Uterus (tissue), 3 donors: ENCODE measurements at regions not wholly inside any gene's neighbourhood (a gene's known extent, or its start where the extent isn't known, plus 50 kb on each side); places are given as distances from the start of the nearest gene placed in this dataset.

ENCODE experiments used
- DNase-seq, 2 donors: peaks; one replicate each; pipeline ENCODE4 v3.0.0-alpha.2; 2019 to 2020
- H3K27ac ChIP-seq, 2 donors: fragments of 200-600 bp; sonication (generic); 1 replicate in 1 of 2; 2 replicates in 1 of 2; pipeline ENCODE4 v1.5.1; 2016 to 2018
- H3K27me3 ChIP-seq, 2 donors: fragments of 200-600 bp; sonication (generic); one replicate each; pipeline ENCODE4 v1.5.1; 2018 to 2019; ENCODE audit warnings: control low read depth in 1 of 2
- H3K36me3 ChIP-seq, 2 donors: fragments of 200-600 bp; sonication (generic); one replicate each; pipeline ENCODE4 v1.5.1; 2019; ENCODE audit warnings: control low read depth in 1 of 2
- H3K4me1 ChIP-seq, 2 donors: fragments of 200-600 bp; sonication (generic); one replicate each; pipeline ENCODE4 v1.5.1; 2018 to 2019; ENCODE audit warnings: control low read depth in 1 of 2
- H3K4me3 ChIP-seq, 2 donors: fragments of 200-600 bp; sonication (generic); 1 replicate in 1 of 2; 2 replicates in 1 of 2; pipeline ENCODE4 v1.5.1; 2018 to 2019; ENCODE audit warnings: mild to moderate bottlenecking in 1 of 2
- H3K9me3 ChIP-seq, 2 donors: fragments of 200-600 bp; sonication (generic); one replicate each; pipeline ENCODE4 v1.5.1; 2019; ENCODE audit warnings: control low read depth in 1 of 2
- POLR2A ChIP-seq, 2 donors: fragments of 450-650 bp; IDR thresholded peaks; one replicate each; pipeline ENCODE4 v1.6.1; 2016; ENCODE audit warnings: antibody characterized with exemption in 2 of 2, mild to moderate bottlenecking in 1 of 2, moderate library complexity in 1 of 2
- intact Hi-C: fragments of 100-400 bp; cut with DNase I; formaldehyde crosslinking; loops from one replicate; pipeline ENCODE4 v1.15.1; 2023; ENCODE audit warnings: low total_unique reads
- TF ChIP-seq, protein P1 (sequence below), 4 experiments: fragments of 200-600 bp in 2 of 4; fragments of 450-650 bp in 2 of 4; sonication (generic) in 2 of 4; IDR thresholded peaks; one replicate each; pipeline ENCODE4 v1.5.1; 2016 to 2019; ENCODE audit warnings: antibody characterized with exemption in 4 of 4, mild to moderate bottlenecking in 2 of 4, moderate library complexity in 1 of 4
- donor health status: DM: yes; HTN: yes; CAD: no.

DNA sequence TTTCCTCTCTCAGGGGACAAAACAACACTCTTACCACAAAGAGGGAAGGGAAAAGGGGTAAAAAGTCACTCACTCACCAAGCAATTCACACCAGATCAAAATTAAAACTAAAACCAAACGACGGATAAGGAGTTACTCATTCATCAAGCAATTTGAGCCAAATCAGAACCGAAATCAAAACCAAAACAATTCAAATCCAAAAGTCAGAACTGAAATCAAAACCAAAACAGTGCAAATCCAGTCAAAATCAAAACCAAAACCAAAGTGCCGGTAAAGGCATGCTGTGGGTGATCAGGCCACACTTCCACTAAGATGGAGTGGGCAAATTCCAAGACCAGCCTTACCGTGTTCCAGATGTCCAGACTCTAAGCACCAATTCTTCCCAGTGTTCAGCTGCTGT is 717.9 kb downstream of the AMY1C start:
- TF ChIP-seq, protein P1, sequence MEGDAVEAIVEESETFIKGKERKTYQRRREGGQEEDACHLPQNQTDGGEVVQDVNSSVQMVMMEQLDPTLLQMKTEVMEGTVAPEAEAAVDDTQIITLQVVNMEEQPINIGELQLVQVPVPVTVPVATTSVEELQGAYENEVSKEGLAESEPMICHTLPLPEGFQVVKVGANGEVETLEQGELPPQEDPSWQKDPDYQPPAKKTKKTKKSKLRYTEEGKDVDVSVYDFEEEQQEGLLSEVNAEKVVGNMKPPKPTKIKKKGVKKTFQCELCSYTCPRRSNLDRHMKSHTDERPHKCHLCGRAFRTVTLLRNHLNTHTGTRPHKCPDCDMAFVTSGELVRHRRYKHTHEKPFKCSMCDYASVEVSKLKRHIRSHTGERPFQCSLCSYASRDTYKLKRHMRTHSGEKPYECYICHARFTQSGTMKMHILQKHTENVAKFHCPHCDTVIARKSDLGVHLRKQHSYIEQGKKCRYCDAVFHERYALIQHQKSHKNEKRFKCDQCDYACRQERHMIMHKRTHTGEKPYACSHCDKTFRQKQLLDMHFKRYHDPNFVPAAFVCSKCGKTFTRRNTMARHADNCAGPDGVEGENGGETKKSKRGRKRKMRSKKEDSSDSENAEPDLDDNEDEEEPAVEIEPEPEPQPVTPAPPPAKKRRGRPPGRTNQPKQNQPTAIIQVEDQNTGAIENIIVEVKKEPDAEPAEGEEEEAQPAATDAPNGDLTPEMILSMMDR (IDR thresholded peaks at IDR 0.05), result no peak
- TF ChIP-seq POLR2A (IDR thresholded peaks at IDR 0.05), result no peak
- H3K4me3 ChIP-seq, result no peak overlapping the region
- intact Hi-C loops, result no loop called here
- H3K36me3 ChIP-seq, result no peaks in the 10 kb centered on the region
- H3K9me3 ChIP-seq, result no peaks in the 10 kb centered on the region
- no peak overlapping the region for H3K27ac ChIP-seq
- no peaks in the 10 kb centered on the region for H3K27me3 ChIP-seq
- DNase-seq, result no peak
- H3K4me1 ChIP-seq, result no peaks in the 10 kb centered on the region

DNA sequence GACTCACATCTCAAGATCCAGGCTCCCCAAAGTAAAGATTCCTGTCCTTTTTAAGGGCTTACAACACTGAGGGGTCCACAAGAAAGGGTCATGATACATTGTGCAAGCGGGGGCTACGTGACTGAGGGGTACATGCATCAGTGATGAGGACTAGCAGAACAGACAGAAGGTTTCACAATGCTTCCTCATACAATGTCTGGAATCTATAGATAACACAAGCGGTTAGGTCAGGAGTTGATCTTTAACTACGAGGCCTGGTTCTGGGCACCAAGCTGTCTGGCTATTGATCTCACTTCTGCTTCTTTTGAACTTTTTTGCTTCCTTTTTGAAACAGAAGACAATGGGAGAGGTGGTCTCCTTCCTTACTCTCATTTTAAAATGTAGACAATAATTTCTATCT is 718.6 kb downstream of the AMY1C start:
- Histone ChIP-seq H3K27ac (no peak overlapping the region), H3K9me3 (no peaks in the 10 kb centered on the region), H3K4me3 (no peak overlapping the region), H3K36me3 (no peaks in the 10 kb centered on the region), H3K4me1 (no peaks in the 10 kb centered on the region), H3K27me3 (no peaks in the 10 kb centered on the region)
- intact Hi-C loops, result no loop called here
- TF ChIP-seq, protein P1 (IDR thresholded peaks at IDR 0.05), result no peak
- TF ChIP-seq POLR2A (IDR thresholded peaks at IDR 0.05), result no peak
- no peak for DNase-seq

DNA sequence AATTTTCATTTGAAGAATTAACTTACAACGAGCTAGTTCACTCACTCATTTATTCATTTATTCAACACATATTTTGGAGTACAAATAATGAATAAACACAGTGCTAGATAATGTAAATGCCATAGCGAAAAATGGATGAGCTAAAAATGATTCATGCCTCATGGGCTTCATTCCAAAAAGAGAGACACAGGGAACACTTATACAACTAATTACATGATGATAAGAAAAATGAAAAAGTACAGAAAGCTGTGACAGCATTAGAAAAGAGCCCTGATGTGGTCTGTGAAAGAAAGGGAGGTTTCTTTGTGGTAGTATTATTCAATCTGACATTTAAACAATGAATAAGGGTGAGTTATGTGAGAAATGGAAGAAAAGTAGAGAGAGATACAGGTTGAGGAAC is 726.4 kb downstream of the AMY1C start:
- TF ChIP-seq POLR2A (IDR thresholded peaks at IDR 0.05), result no peak
- TF ChIP-seq, protein P1 (IDR thresholded peaks at IDR 0.05), result no peak
- Histone ChIP-seq H3K9me3 (no peaks in the 10 kb centered on the region), H3K36me3 (no peaks in the 10 kb centered on the region), H3K4me3 (no peak overlapping the region), H3K27me3 (no peaks in the 10 kb centered on the region), H3K27ac (no peak overlapping the region), H3K4me1 (no peaks in the 10 kb centered on the region)
- DNase-seq, result no peak
- intact Hi-C loops, result no loop called here

DNA sequence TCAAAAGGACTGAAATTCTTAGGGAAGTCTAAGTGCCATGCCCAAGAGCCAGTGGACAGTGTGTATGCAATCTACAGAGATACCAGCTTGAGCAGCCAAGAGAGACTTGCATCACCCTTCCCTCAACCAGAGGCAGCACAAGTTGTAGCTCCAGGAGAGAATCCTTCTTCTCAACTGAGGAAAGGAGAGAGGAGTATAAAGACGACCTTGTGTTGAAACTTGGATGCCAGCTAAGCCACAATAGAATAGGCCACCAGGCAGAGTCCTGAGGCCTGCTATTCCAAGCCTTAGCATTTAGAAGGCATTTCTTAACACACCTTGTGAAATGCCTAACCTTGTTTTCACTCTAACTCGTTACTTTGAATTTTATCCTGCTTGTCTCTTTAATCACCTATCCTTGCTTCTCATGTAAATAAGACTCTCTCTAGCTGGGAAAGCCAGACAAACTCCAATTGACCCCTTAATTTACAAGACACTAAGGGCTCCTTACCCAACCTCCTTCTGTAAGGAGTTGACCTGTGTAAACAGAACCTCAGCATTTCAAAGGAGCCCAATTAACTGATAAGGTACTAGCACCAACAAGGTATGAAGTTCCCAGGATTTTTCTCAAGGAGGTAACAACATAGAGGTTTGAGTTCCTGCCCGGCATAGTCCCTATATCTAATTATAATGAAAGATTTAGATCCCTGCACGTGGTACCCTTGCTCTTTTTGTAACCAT is 738.8 kb downstream of the AMY1C start:
- Histone ChIP-seq H3K4me3 (no peak overlapping the region), H3K36me3 (no peaks in the 10 kb centered on the region), H3K27ac (no peak overlapping the region), H3K27me3 (no peaks in the 10 kb centered on the region), H3K4me1 (no peaks in the 10 kb centered on the region), H3K9me3 (no peaks in the 10 kb centered on the region)
- intact Hi-C loops, result no loop called here
- TF ChIP-seq POLR2A (IDR thresholded peaks at IDR 0.05), result no peak
- TF ChIP-seq, protein P1 (IDR thresholded peaks at IDR 0.05), result no peak
- DNase-seq, result no peak

DNA sequence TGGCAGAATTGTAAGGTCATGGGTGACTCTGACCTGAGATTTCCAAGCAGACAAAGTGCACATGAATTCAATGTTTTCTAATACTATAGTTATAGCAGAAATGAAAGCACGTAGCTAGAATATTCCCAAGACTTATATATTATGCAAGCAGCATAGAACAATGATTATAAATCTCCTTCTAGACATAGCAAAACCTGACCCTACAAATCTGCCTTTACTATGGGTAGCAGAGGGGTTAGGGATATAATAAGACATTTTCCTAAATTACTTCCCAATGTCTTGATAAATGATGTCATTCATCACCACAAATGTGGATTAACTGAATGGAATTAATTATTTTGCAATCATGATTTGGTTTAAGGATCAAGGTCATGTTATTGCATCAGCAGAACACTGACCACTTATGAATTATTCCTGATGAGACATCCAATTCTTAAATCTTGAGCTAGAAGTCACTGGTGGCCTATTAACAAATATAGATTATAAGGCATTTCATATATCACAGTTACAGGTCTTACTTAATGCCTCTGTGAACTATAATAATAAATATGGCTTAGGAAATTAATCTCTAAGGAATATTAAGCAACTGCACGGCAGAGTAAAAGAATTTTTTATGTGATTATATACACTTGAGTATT is 776.6 kb downstream of the AMY1C start:
- DNase-seq, result no peak
- Histone ChIP-seq H3K36me3 (no peaks in the 10 kb centered on the region), H3K27ac (no peak overlapping the region), H3K4me1 (no peaks in the 10 kb centered on the region), H3K27me3 (no peaks in the 10 kb centered on the region), H3K9me3 (no peaks in the 10 kb centered on the region), H3K4me3 (no peak overlapping the region)
- intact Hi-C loops, result no loop called here
- no peak for TF ChIP-seq POLR2A (IDR thresholded peaks at IDR 0.05)
- TF ChIP-seq, protein P1 (IDR thresholded peaks at IDR 0.05), result no peak
